IPS-18c (cell line): ENCODE measurements at regions not wholly inside any gene's neighbourhood (a gene's known extent, or its start where the extent isn't known, plus 50 kb on each side); places are given as distances from the start of the nearest gene placed in this dataset.
"Not testable (repeated sequence)": the region's sequence is repeated elsewhere in the genome, so short reads cannot be mapped to it uniquely, and the experiment has no call there.

ENCODE experiments used
- H3K4me3 ChIP-seq: 2 replicates; pipeline ENCODE4 v1.7.0; 2013; ENCODE audit warnings: low read depth, mild to moderate bottlenecking, low read length, moderate library complexity; ENCODE audit not compliant: insufficient read depth
- H3K9me3 ChIP-seq: one replicate; pipeline ENCODE4 v1.6.1; 2013; ENCODE audit warnings: mild to moderate bottlenecking, low read length, moderate library complexity; ENCODE audit not compliant: control insufficient read depth, insufficient read depth

DNA sequence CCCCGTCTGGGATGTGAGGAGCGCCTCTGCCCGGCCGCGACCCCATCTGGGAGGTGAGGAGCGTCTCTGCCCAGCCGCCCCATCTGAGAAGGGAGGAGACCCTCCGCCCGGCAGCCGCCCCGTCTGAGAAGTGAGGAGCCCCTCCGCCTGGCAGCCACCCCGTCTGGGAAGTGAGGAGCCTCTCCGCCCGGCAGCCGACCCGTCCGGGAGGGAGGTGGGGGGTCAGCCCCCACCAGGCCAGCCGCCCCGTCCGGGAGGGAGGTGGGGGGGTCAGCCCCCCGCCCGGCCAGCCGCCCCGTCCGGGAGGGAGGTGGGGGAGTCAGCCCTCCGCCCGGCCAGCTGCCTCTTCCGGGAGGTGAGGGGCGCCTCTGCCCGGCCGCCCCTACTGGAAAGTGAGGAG is 454.4 kb upstream of the CAMK1G start:
- H3K9me3 ChIP-seq, H3K4me3 ChIP-seq: not testable (repeated sequence)

DNA sequence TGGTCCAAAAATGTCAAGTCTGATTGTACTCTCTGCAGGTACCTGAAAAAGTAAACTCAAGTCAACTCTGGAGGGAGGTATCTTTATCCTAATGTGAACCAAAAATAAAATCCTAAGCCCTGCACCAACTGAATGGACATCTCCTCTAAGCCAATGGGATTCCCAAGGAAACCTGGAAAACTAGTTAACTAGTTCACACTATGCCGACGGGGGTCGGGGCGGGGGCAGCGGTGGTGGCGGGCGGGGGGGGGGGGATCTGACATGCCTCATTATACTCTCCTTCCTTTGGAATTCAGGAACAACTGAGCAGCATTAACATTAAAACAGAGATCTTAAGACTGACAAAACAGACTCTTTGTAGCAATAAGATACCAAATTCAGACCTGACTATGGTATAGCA is 452.6 kb upstream of the CAMK1G start:
- H3K9me3 ChIP-seq: peaks cover 2% of the 10 kb centered on the region
- no peak overlapping the region for H3K4me3 ChIP-seq

DNA sequence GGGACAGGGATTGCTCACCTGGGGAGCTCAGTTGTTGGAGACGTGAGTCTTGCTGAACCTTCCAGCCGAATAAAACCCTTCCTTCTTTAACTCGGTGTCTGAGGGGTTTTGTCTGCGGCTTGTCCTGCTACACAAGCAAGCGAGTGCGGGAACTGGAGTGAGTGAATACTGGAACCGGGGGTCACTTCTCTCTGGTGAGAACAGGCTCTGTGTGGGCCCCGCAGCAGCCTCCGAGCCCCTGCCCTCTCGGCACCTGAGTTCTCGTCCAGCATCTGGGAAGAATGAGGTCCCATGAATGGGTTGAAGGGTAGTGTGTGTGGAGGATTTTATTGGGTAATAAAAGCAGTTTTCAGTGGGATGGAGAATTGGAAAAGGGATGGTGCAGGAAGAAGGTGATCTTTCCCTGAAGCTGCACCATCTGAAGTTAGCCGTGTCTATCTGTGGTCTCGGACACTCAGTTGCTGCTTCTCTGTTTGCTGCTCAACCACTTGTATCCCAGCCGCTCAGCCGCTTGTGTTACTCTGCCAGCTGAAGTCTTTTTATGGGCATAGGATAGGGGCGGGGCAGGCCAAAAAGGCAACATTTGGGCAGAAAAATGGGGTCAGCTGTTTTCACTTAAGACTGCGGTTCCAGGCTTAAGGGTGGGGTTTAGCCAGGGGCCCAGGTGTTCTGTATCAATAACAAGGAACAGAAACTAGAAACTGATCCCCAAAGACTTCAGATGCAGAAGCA is 450.6 kb upstream of the CAMK1G start:
- peaks cover 2% of the 10 kb centered on the region for H3K9me3 ChIP-seq
- no peak overlapping the region for H3K4me3 ChIP-seq

DNA sequence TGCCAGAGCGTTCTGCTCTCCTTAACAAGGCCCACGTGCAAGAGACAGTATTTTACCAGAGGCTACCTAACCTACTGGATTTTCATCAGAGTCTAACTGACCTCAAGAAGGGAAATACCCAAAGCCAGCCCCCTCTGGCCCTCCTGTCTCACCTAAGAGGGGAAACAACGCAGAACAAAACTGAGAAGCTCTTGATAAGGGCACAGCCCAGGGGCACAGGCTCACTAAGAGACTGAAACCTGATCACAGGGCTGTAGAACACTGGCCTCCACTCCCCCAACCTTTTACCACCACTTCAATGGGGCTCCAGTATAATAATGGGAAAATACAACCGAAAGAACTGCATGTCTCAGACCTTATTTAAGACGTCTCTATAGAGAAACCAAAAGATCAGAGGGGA is 449.5 kb upstream of the CAMK1G start:
- Histone ChIP-seq H3K9me3 (peaks cover 2% of the 10 kb centered on the region), H3K4me3 (no peak overlapping the region)

DNA sequence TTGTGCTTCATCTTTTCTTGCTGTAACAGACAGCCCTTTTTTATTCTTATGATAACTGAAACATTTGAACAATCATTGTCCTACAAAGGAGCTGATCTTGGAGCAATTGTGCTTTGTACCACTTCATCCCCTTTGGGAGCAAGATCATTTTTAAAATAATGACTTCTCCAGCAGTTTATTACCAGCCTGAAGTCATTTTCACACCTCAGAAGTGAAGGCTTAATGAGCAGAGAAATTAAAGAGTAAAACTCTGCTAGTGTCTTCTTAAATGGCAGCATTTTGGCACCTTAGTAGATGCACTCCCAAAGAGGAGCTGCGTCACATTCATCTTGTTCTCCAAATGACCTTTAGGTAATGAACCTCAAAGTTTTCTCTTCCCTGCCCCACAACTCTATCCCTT is 439.6 kb upstream of the CAMK1G start:
- no peak overlapping the region for H3K4me3 ChIP-seq
- H3K9me3 ChIP-seq: no peaks in the 10 kb centered on the region

DNA sequence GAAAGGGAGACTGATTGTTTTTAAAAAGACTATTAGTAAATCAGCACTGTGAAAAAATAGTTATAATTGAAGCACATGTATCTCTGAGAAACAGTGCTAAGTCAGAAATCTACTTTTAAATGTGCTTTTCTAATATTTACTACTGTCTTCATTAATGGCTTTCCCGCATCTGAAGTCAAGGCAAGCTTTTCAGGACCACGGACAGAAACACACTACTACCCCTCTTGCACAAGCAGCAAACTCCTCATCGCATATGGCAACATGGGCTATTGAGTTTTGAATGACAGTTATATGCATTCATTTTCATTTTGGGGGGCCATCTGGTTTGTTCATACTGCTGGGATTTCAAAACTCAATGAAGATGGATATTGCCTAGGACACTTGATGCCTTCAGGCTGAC is 433.4 kb upstream of the CAMK1G start:
- Histone ChIP-seq H3K4me3 (no peak overlapping the region), H3K9me3 (no peaks in the 10 kb centered on the region)

DNA sequence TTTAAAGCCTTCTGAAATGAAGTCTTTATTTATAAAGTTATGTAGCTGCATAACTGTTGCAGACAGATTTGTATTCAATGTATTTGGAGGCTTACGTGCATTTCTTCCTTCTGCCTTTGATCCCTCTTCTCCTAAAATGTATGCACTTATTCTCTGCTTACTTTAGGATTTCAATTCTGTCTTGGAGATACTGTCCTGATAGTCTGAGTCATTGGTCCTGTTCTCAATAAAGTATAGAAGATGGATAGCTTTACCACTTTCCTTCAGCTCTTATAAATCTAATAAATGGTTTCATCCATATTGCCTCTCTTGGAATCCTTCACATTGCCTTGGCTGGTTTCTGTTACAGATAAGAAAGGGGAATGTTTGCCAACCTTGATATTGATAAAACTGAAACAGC is 430.1 kb upstream of the CAMK1G start:
- Histone ChIP-seq H3K9me3 (no peaks in the 10 kb centered on the region), H3K4me3 (no peak overlapping the region)

DNA sequence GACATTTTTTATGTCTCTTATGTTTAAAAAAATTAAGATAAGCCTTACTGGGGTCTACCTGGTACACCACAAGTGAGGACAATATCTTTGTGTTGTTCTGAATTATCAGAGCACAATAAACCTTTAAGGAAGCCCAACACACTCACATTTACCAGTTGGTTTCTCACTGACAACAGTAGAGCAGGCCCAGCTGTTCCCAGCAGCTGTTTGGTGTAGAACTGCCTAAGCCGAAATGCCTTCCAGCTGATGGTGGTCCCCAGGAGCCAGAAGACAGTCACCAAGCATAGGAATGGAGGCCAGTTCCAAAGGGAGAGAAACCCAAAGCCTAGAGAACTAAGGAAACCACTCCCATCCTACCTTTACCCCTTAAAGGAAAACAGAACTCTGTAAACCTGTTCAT is 428.6 kb upstream of the CAMK1G start:
- no peak overlapping the region for H3K4me3 ChIP-seq
- no peaks in the 10 kb centered on the region for H3K9me3 ChIP-seq

DNA sequence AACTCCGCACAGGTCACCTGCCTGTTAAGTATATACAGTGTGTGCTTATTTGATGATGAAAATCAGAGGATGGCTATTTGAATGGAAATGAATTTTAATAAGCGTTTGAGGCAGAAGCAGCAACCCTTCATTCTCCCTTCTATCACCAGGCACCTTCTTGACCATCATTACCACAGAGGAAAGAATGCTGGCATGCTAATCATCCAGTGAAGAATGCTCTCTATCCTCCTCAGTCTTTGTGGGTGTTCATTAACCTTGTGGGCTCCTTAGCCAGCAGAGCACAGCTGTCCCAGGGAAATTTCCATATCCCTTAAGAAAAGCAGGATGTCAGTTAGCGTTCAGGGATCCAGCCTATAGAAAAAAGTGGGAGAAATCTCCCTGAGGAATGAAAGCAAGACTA is 428.0 kb upstream of the CAMK1G start:
- H3K4me3 ChIP-seq: no peak overlapping the region
- H3K9me3 ChIP-seq: no peaks in the 10 kb centered on the region

DNA sequence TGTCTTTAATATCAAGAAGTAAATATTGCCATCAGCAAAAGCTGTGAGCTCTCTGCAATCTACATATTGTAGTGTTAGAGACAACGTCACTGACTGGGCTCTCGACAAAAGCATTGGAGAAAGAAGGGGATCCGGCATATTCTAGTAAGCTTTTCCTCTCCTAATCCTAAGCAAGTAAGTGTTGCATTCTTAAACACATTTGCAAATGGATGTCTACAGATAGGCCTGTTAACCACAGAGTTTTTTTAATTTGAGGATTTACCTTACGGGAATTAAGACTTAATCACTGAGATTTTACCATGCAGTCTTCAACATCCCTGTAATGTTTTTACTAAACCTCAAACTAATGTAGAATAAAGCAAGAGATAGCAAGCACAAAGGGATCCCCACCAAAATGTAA is 426.5 kb upstream of the CAMK1G start:
- Histone ChIP-seq H3K9me3 (no peaks in the 10 kb centered on the region), H3K4me3 (no peak overlapping the region)

DNA sequence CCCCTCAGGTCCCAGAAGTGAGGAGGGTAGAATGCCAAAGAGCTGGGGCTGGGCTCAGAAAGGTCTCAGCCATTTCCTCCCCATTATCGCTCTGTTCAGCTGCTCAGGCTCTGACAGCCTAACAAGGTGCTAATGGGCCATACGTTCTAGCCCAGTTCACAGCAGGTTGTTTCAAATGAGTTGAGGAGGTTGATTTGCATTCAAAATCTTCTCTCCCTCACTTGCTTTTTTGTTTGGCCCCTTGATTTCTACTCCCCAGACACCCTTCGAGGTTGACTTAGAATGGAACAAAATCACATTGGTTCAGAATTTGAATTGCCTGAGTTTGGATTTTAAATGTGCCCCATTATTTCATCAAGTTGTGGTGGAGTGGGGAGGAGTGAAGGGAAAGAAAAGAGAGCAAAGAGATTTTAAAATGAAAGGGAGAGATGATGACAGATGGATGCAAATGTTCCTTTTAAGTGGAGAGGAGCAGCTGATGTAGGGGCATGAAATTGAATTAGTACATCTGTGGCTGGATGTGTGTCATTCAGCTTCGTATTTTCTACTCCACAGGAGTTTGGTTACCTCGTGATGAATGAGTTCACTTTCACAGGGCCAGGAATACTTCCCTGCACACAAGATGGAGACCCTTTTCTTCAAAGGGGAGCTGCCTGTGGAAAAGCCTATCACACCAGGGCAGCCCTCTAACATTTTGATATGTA is 425.8 kb upstream of the CAMK1G start:
- Histone ChIP-seq H3K9me3 (no peaks in the 10 kb centered on the region), H3K4me3 (no peak overlapping the region)

DNA sequence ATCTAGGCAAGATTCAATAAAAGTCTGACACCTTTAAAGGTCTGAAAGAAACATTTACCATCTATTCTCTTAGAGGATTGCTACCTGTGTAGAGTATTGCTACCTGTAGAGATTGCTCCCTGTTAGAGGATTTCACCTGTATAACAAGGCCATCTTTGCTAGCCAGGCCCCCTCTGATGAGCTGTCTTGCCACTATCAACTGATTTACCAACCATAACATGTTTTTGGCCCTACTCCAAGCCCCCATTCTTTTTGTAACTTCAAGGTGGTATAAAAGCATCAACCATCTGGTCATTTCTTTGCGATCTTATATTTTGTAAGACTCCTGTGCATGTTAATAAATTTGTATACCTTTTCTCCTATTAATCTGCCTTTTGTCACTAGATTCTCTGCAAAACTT is 424.7 kb upstream of the CAMK1G start:
- Histone ChIP-seq H3K4me3 (no peak overlapping the region), H3K9me3 (no peaks in the 10 kb centered on the region)

DNA sequence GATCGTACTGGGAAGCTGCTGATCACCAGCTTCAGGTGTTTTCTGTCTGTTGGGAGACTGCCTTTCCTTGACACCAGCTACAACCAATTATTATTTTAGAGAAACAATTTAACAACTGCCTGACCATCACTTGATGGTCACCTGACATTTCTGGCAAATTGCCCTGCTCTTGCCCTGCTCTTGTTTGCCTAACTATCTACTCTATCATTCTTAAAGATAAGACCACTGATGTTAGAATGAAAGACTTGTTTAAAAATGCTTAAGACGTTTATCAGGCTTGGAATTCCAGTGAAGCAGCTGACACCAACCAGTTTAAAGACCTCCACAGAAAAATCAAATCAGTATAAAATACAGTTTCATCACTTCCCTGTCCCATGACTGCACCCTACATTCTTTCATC is 423.3 kb upstream of the CAMK1G start:
- Histone ChIP-seq H3K4me3 (no peak overlapping the region), H3K9me3 (no peaks in the 10 kb centered on the region)

DNA sequence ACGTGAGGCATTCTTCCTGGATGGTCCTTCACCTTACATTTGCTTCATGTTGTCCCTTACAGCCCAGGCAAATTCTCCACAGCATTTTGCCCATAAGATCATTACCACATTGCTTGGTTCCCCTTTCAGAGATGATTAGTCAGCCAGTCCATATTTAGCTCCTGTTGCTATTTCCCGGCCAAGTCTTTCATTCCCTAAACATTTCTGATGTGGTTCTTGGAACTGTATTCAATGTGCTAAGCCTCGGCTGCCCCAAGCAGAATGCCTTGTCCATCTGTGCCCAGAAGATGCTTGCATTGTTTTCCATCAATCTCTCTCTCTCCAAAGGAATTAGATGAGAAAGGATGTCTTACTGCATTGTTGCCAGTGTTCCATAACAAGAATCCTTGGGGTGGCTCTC is 420.9 kb upstream of the CAMK1G start:
- Histone ChIP-seq H3K4me3 (no peak overlapping the region), H3K9me3 (no peaks in the 10 kb centered on the region)

DNA sequence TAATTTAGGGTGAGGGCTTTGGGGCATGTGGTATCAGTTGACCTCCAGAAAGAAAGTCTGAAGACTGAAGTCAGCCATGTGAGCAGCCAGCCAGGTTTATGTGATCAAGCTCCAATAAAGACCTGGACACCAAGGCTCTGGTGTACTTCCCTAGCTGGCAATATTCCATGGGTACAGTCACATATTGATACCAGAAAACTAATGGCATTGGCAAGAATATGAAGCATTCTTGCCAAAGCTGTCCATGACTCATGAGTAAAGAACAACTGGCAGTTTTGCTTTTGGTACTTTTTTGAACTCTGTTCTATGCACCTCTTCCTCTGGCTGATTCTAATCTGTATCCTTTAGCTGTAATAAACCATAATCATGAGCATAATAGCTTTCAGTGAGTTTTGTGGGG is 415.3 kb upstream of the CAMK1G start:
- Histone ChIP-seq H3K9me3 (peaks cover 2% of the 10 kb centered on the region), H3K4me3 (no peak overlapping the region)

DNA sequence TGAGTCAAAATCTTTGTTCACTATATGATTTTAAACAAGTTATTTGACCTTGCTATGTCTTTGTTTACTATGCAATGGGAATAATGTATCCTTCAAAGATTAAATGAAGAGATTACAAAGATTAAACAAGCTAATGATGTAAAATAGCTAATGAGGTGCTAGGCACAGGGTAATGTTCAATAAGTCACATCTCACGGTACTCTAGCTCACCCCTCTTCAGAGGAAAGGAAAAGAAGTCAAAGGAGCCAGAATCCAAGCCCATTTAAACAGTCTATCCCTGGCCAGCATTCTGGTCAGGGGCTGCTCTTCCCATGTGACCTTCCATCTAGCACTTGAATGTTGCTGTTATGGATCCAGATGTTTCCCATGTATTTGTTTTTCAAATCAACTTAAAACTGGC is 412.4 kb upstream of the CAMK1G start:
- H3K4me3 ChIP-seq: no peak overlapping the region
- H3K9me3 ChIP-seq: peaks cover 6% of the 10 kb centered on the region

DNA sequence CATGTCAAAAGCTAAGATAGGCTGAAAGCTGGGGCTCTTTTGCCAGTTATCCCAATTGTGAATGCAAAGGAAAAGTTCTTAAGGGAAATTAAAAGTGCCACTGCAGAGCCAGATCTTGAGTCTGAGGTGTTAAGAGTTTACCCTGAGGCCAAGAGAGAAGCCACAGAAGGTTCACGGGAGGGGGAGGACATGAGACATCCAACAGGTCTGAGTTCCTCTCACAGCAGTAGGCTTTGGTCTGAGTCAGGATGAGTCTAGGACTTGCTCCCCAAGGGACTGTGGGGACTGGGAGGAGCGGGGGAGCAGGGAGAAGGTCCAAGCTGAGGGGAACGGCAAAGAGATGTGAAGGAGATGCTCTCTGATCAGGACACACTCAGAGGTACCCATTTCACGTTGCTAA is 411.2 kb upstream of the CAMK1G start:
- Histone ChIP-seq H3K9me3 (peaks cover 6% of the 10 kb centered on the region), H3K4me3 (no peak overlapping the region)

DNA sequence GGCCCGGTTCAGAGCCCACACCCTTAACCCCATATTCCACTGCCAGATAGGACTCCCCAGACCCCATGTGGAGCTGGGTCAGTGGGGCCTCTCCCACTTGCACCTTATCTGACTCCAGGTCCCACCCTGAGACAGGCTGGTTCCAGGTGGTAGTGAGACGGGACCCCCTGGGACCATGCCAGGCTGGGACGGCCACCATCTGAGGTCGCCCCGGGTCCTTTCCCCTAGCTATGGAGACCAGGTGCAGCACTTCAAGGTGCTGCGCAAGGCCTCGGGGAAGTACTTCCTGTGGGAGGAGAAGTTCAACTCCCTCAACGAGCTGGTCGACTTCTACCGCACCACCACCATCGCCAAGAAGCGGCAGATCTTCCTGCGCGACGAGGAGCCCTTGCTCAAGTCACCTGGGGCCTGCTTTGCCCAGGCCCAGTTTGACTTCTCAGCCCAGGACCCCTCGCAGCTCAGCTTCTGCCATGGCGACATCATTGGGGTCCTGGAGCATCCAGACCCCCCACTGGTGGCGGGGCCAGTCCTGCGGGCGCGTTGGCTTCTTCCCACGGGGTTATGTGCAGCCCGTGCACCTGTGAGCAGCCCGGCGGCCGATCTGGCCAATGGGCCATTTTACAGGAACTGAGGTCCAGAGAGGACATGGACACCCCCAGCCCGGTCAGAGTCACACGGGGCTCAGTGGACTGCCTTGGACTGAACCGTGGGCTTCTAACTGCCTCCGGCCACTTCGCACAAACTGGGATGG is 410.5 kb upstream of the CAMK1G start:
- not testable (repeated sequence) for H3K9me3 ChIP-seq, H3K4me3 ChIP-seq
